ENCODE measurements at regions not wholly inside any gene's neighbourhood (a gene's known extent, or its start where the extent isn't known, plus 50 kb on each side); places are given as distances from the start of the nearest gene placed in this dataset.

- TF ChIP-seq ZBTB40 (IDR thresholded peaks at IDR 0.05) (no peak), ZBTB40 (CRISPR knock-in tag; IDR thresholded peaks at IDR 0.05) (no peak), ZBTB25 (CRISPR knock-in tag; IDR thresholded peaks at IDR 0.05) (no peak), NFE2L1 (CRISPR knock-in tag; IDR thresholded peaks at IDR 0.05; ENCODE audit: borderline replicate concordance) (no peak), MAFK (conservative IDR thresholded peaks at IDR 0.05 in 1 of 2, IDR thresholded peaks at IDR 0.05 in 1 of 2; ENCODE audit: low read length in 2 of 2) (peak; percentile 84 to 94), TOPORS (CRISPR knock-in tag; IDR thresholded peaks at IDR 0.05) (no peak), ZNF883 (CRISPR knock-in tag; IDR thresholded peaks at IDR 0.05; ENCODE audit: not compliant biosample characterization) (no peak), NFE2L2 (IDR thresholded peaks at IDR 0.05; ENCODE audit: low read length) (0 out of 2 replicates have a peak, but pooled peaks have one; percentile 16), MAFF (IDR thresholded peaks at IDR 0.05; ENCODE audit: low read depth, low read length) (peak; percentile 89), CEBPB (IDR thresholded peaks at IDR 0.05; ENCODE audit: borderline replicate concordance, low read depth, low read length) (0 out of 2 replicates have a peak, but pooled peaks have one; percentile 8), CEBPG (CRISPR knock-in tag; IDR thresholded peaks at IDR 0.05) (no peak), ZNF501 (CRISPR knock-in tag; IDR thresholded peaks at IDR 0.05) (no peak), ZNF3 (CRISPR knock-in tag; IDR thresholded peaks at IDR 0.05) (no peak), CTCF (CRISPR knock-in tag; IDR thresholded peaks at IDR 0.05) (no peak)
These were observed 59.7 kb upstream of the PGRMC2 start (continued) for GRCh38 chr4:128347175-128347868.

Data from HepG2 (cell line).